GM23338 (cell line): ENCODE measurements at regions not wholly inside any gene's neighbourhood (a gene's known extent, or its start where the extent isn't known, plus 50 kb on each side); places are given as distances from the start of the nearest gene placed in this dataset.
A peak's percentile ranks its signal among the peaks of the same experiment; 100 is the strongest.

ENCODE experiments used
- ATAC-seq: fragments of 200-7000 bp; cut with Tn5 transposase; 3 replicates; pipeline ENCODE4 v1.9.1; 2020
- DNase-seq: peaks from one replicate; pipeline ENCODE4 v3.0.0-alpha.2; 2015; ENCODE audit warnings: low spot score
- H2AFZ ChIP-seq: fragments of 200-600 bp; sonication (generic); 2 replicates; pipeline ENCODE4 v1.8.0; 2016; ENCODE audit warnings: antibody characterized with exemption, mild to moderate bottlenecking, moderate library complexity
- H3F3A ChIP-seq: fragments of 200-600 bp; sonication (generic); replicated peaks from 2 replicates; pipeline ENCODE4 v1.8.0; 2017; ENCODE audit warnings: antibody characterized with exemption, mixed run types, low read depth
- H3K27ac ChIP-seq: fragments of 200-600 bp; sonication (generic); 2 replicates; pipeline ENCODE4 v1.6.1; 2016; ENCODE audit warnings: low read depth
- H3K27me3 ChIP-seq: fragments of 200-600 bp; sonication (generic); 2 replicates; pipeline ENCODE4 v1.8.0; 2016; ENCODE audit warnings: mild to moderate bottlenecking, mixed run types, moderate library complexity; ENCODE audit not compliant: insufficient read depth
- H3K36me3 ChIP-seq: fragments of 200-600 bp; sonication (generic); 2 replicates; pipeline ENCODE4 v1.8.0; 2016; ENCODE audit warnings: mild to moderate bottlenecking; ENCODE audit not compliant: insufficient read depth
- H3K4me1 ChIP-seq: fragments of 200-600 bp; sonication (generic); 2 replicates; pipeline ENCODE4 v1.8.0; 2016; ENCODE audit warnings: mild to moderate bottlenecking, moderate library complexity; ENCODE audit not compliant: insufficient read depth
- H3K4me2 ChIP-seq: fragments of 200-600 bp; sonication (generic); 2 replicates; pipeline ENCODE4 v1.7.1; 2017; ENCODE audit warnings: mixed run types
- H3K4me3 ChIP-seq: fragments of 200-600 bp; sonication (generic); 2 replicates; pipeline ENCODE4 v1.6.1; 2016; ENCODE audit warnings: mixed run types
- H3K79me2 ChIP-seq: fragments of 200-600 bp; sonication (generic); replicated peaks from 2 replicates; pipeline ENCODE4 v1.8.0; 2017; ENCODE audit warnings: mild to moderate bottlenecking; ENCODE audit not compliant: insufficient read depth
- H3K9me2 ChIP-seq: fragments of 200-600 bp; sonication (generic); 2 replicates; pipeline ENCODE4 v1.8.0; 2017; ENCODE audit not compliant: insufficient read depth
- H4K20me1 ChIP-seq: fragments of 200-600 bp; sonication (generic); replicated peaks from 2 replicates; pipeline ENCODE4 v1.8.0; 2017; ENCODE audit warnings: mild to moderate bottlenecking; ENCODE audit not compliant: insufficient read depth
- H3K27ac Mint-ChIP-seq: 2 replicates; pipeline ENCODE4 v1.8.0; 2020; ENCODE audit warnings: inconsistent platforms, mild to moderate bottlenecking, moderate library complexity, mixed read lengths
- H3K27me3 Mint-ChIP-seq: 3 replicates; pipeline ENCODE4 v1.8.0; 2022; ENCODE audit warnings: low read depth, mild to moderate bottlenecking, moderate library complexity, mixed read lengths, inconsistent platforms; ENCODE audit not compliant: insufficient read depth, poor library complexity
- H3K36me3 Mint-ChIP-seq: 3 replicates; pipeline ENCODE4 v1.8.0; 2021; ENCODE audit warnings: low read depth, mild to moderate bottlenecking, inconsistent platforms, moderate library complexity, mixed read lengths
- H3K4me1 Mint-ChIP-seq: 3 replicates; pipeline ENCODE4 v1.8.0; 2020; ENCODE audit warnings: mild to moderate bottlenecking, inconsistent platforms, mixed read lengths
- H3K4me3 Mint-ChIP-seq: 3 replicates; pipeline ENCODE4 v1.8.0; 2021; ENCODE audit warnings: moderate library complexity, mild to moderate bottlenecking, inconsistent platforms, mixed read lengths
- H3K9me3 Mint-ChIP-seq: 3 replicates; pipeline ENCODE4 v1.8.0; 2020; ENCODE audit warnings: moderate library complexity, mild to moderate bottlenecking, inconsistent platforms, mixed read lengths
- CREB1 ChIP-seq: fragments of 250-450 bp; sonication (Bioruptor Pico); IDR thresholded peaks from 2 replicates; pipeline ENCODE4 v1.5.0; 2020; ENCODE audit warnings: low read depth, mild to moderate bottlenecking, moderate library complexity
- CTCF ChIP-seq, 2 experiments: fragments of 200-600 bp in 1 of 2; sonication (generic) in 1 of 2; conservative IDR thresholded peaks; 2 replicates each; pipeline versions ENCODE4 v1.5.1 to v1.6.1; 2016 to 2017; ENCODE audit warnings: antibody characterized with exemption in 2 of 2, low read depth in 2 of 2, mild to moderate bottlenecking in 2 of 2, moderate library complexity in 1 of 2
- EZH2 ChIP-seq: fragments of 200-600 bp; sonication (generic); IDR thresholded peaks from one replicate; pipeline ENCODE4 v1.8.0; 2017; ENCODE audit warnings: antibody characterized with exemption, mild to moderate bottlenecking, low read depth; ENCODE audit not compliant: unreplicated experiment
- EZH2phosphoT487 ChIP-seq: fragments of 200-600 bp; sonication (generic); IDR thresholded peaks from one replicate; pipeline ENCODE4 v1.8.1; 2018; ENCODE audit warnings: antibody characterized with exemption; ENCODE audit not compliant: unreplicated experiment
- JUNB ChIP-seq: IDR thresholded peaks from one replicate; pipeline ENCODE4 v1.6.1; 2016; ENCODE audit warnings: antibody characterized with exemption; ENCODE audit not compliant: unreplicated experiment
- NANOG ChIP-seq: IDR thresholded peaks from 2 replicates; pipeline ENCODE4 v1.6.1; 2016; ENCODE audit warnings: antibody characterized with exemption, borderline replicate concordance
- STAT1 ChIP-seq: IDR thresholded peaks from one replicate; pipeline ENCODE4 v1.6.1; 2016; ENCODE audit warnings: antibody characterized with exemption; ENCODE audit not compliant: unreplicated experiment
- ZNF114 ChIP-seq: fragments of 250-450 bp; sonication (Bioruptor Pico); IDR thresholded peaks from 2 replicates; pipeline ENCODE4 v1.5.0; 2020; ENCODE audit warnings: mild to moderate bottlenecking, moderate library complexity
- TF ChIP-seq, protein P1 (sequence below): fragments of 250-450 bp; sonication (Bioruptor Pico); IDR thresholded peaks from 2 replicates; pipeline ENCODE4 v1.5.0; 2020; ENCODE audit warnings: mild to moderate bottlenecking, moderate library complexity

DNA sequence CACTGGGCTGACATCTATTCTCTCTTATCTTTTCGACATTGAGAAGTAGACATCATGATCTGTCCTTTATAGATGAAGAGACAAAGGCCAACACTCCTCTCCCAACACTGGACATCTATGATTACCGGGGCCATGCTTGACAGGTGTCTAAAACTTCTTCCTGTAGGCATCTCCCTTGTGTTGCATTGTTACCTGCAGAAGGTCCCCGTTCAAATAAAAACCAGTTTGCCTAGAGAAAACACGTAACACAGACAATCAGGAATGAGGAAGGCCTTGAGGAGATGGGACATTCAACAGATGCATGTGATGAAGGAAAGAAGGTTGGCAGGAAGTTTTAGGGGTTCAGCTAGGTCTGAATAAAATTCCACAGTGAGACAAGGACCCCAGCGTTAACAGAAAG lies 70.8 kb upstream of the ST8SIA3 start:
- no peaks in the 10 kb centered on the region for H3K36me3 Mint-ChIP-seq
- no peak for TF ChIP-seq EZH2
- peak in 1 of 2 experiments; percentile 17; a peak in 2 of 4 replicates for TF ChIP-seq CTCF (conservative IDR thresholded peaks at IDR 0.05; ENCODE audit: low read depth in 2 of 2)

DNA sequence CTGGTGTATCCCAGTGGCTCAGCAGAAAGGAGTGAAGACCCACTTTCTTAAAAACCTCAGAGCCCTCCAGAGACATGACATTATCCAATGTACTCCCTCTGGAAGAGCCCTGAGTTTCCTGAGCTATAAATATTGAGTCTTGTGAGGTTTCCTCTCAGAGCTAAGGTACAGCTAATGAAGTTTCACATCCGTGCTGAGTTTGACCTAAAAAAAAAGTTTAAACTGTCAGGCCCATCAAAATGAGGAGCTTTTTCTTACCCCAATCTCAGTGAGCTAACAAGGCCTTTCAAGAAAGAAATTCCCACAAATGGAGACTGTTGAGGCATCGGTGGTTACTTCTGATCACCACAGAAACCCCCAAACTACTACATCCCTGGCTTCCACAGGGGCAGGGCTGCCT lies 65.4 kb upstream of the ST8SIA3 start:
- H4K20me1 ChIP-seq: no peaks in the 10 kb centered on the region
- no peaks in the 10 kb centered on the region for H3K36me3 ChIP-seq
- no peak overlapping the region for H3K4me2 ChIP-seq
- Mint-ChIP-seq H3K4me1 (no peaks in the 10 kb centered on the region), H3K27me3 (peaks cover 3% of the 10 kb centered on the region), H3K9me3 (peaks cover 6% of the 10 kb centered on the region), H3K4me3 (no peak overlapping the region), H3K27ac (no peak overlapping the region), H3K36me3 (no peaks in the 10 kb centered on the region)
- TF ChIP-seq EZH2phosphoT487 (no peak), JUNB (no peak), ZNF114 (CRISPR knock-in tag) (no peak), STAT1 (no peak), CREB1 (CRISPR knock-in tag) (no peak), CTCF (conservative IDR thresholded peaks at IDR 0.05; ENCODE audit: low read depth in 2 of 2) (no peak), NANOG (no peak)
- TF ChIP-seq, protein P1, sequence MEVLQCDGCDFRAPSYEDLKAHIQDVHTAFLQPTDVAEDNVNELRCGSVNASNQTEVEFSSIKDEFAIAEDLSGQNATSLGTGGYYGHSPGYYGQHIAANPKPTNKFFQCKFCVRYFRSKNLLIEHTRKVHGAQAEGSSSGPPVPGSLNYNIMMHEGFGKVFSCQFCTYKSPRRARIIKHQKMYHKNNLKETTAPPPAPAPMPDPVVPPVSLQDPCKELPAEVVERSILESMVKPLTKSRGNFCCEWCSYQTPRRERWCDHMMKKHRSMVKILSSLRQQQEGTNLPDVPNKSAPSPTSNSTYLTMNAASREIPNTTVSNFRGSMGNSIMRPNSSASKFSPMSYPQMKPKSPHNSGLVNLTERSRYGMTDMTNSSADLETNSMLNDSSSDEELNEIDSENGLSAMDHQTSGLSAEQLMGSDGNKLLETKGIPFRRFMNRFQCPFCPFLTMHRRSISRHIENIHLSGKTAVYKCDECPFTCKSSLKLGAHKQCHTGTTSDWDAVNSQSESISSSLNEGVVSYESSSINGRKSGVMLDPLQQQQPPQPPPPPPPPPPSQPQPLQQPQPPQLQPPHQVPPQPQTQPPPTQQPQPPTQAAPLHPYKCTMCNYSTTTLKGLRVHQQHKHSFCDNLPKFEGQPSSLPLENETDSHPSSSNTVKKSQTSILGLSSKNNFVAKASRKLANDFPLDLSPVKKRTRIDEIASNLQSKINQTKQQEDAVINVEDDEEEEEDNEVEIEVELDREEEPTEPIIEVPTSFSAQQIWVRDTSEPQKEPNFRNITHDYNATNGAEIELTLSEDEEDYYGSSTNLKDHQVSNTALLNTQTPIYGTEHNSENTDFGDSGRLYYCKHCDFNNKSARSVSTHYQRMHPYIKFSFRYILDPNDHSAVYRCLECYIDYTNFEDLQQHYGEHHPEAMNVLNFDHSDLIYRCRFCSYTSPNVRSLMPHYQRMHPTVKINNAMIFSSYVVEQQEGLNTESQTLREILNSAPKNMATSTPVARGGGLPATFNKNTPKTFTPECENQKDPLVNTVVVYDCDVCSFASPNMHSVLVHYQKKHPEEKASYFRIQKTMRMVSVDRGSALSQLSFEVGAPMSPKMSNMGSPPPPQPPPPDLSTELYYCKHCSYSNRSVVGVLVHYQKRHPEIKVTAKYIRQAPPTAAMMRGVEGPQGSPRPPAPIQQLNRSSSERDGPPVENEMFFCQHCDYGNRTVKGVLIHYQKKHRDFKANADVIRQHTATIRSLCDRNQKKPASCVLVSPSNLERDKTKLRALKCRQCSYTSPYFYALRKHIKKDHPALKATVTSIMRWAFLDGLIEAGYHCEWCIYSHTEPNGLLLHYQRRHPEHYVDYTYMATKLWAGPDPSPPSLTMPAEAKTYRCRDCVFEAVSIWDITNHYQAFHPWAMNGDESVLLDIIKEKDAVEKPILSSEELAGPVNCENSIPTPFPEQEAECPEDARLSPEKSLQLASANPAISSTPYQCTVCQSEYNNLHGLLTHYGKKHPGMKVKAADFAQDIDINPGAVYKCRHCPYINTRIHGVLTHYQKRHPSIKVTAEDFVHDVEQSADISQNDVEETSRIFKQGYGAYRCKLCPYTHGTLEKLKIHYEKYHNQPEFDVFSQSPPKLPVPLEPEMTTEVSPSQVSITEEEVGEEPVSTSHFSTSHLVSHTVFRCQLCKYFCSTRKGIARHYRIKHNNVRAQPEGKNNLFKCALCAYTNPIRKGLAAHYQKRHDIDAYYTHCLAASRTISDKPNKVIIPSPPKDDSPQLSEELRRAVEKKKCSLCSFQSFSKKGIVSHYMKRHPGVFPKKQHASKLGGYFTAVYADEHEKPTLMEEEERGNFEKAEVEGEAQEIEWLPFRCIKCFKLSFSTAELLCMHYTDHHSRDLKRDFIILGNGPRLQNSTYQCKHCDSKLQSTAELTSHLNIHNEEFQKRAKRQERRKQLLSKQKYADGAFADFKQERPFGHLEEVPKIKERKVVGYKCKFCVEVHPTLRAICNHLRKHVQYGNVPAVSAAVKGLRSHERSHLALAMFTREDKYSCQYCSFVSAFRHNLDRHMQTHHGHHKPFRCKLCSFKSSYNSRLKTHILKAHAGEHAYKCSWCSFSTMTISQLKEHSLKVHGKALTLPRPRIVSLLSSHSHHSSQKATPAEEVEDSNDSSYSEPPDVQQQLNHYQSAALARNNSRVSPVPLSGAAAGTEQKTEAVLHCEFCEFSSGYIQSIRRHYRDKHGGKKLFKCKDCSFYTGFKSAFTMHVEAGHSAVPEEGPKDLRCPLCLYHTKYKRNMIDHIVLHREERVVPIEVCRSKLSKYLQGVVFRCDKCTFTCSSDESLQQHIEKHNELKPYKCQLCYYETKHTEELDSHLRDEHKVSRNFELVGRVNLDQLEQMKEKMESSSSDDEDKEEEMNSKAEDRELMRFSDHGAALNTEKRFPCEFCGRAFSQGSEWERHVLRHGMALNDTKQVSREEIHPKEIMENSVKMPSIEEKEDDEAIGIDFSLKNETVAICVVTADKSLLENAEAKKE: no peak
- no peaks in the 10 kb centered on the region for H3K27me3 ChIP-seq
- no peak overlapping the region for H2AFZ ChIP-seq
- H3K79me2 ChIP-seq: no peaks in the 10 kb centered on the region
- H3F3A ChIP-seq: no peaks in the 10 kb centered on the region
- no peak overlapping the region for H3K27ac ChIP-seq
- H3K4me3 ChIP-seq: no peak overlapping the region
- no peak for ATAC-seq
- H3K9me2 ChIP-seq: no peaks in the 10 kb centered on the region
- no peaks in the 10 kb centered on the region for H3K4me1 ChIP-seq
- no peak for DNase-seq

More for the DNA sequence above, 70.8 kb upstream of the ST8SIA3 start:
- H3K36me3 ChIP-seq: no peaks in the 10 kb centered on the region
- H3K4me2 ChIP-seq: no peak overlapping the region
- H3F3A ChIP-seq: no peaks in the 10 kb centered on the region
- no peak overlapping the region for H3K4me3 ChIP-seq
- no peak for DNase-seq
- Mint-ChIP-seq H3K27me3 (peaks cover 3% of the 10 kb centered on the region), H3K27ac (no peak overlapping the region), H3K9me3 (no peaks in the 10 kb centered on the region; the same call in 2 of the 3 replicates), H3K4me3 (no peak overlapping the region), H3K4me1 (peaks cover 2% of the 10 kb centered on the region; the same call in 1 of the 3 replicates)
- no peak overlapping the region for H3K27ac ChIP-seq
- H3K27me3 ChIP-seq: no peaks in the 10 kb centered on the region
- no peaks in the 10 kb centered on the region for H4K20me1 ChIP-seq
- no peaks in the 10 kb centered on the region for H3K9me2 ChIP-seq
- ATAC-seq: no peak
- no peak overlapping the region for H2AFZ ChIP-seq
- H3K79me2 ChIP-seq: no peaks in the 10 kb centered on the region
- peaks cover 5% of the 10 kb centered on the region; the same call in 1 of the 2 replicates for H3K4me1 ChIP-seq
